Transverse colon (tissue), 4 donors: ENCODE measurements at regions not wholly inside any gene's neighbourhood (a gene's known extent, or its start where the extent isn't known, plus 50 kb on each side); places are given as distances from the start of the nearest gene placed in this dataset.

Experiments used
- DNase-seq: peaks from one replicate; pipeline ENCODE4 v3.0.0-alpha.2; 2019
- H3K27ac ChIP-seq, 4 donors: fragments of 200-600 bp; sonication (generic); 2 replicates each; pipeline ENCODE4 v1.5.1; 2016 to 2018; ENCODE audit warnings: inconsistent platforms in 4 of 4
- H3K27me3 ChIP-seq: fragments of 200-600 bp; sonication (generic); 2 replicates; pipeline ENCODE4 v1.5.1; 2017; ENCODE audit warnings: inconsistent platforms
- H3K36me3 ChIP-seq, 4 donors: fragments of 200-600 bp; sonication (generic); 2 replicates each; pipeline ENCODE4 v1.5.1; 2017 to 2019; ENCODE audit warnings: inconsistent platforms in 4 of 4
- H3K4me1 ChIP-seq, 4 donors: fragments of 200-600 bp; sonication (generic); 2 replicates each; pipeline ENCODE4 v1.5.1; 2017 to 2020; ENCODE audit warnings: inconsistent platforms in 4 of 4
- H3K4me3 ChIP-seq, 4 donors: fragments of 200-600 bp; sonication (generic); 1 replicate in 1 of 4; 2 replicates in 3 of 4; pipeline versions ENCODE4 v1.5.1 to v1.6.1; 2017 to 2019; ENCODE audit warnings: inconsistent platforms in 4 of 4
- H3K9me3 ChIP-seq, 2 donors: fragments of 200-600 bp; sonication (generic); 2 replicates each; pipeline ENCODE4 v1.5.1; 2017 to 2019; ENCODE audit warnings: inconsistent platforms in 2 of 2
- CTCF ChIP-seq, 5 experiments: fragments of 200-600 bp in 3 of 5; fragments of 450-650 bp in 2 of 5; sonication (generic) in 3 of 5; IDR thresholded peaks; 1 replicate in 2 of 5; 2 replicates in 3 of 5; pipeline ENCODE4 v1.5.1; 2016 to 2017; ENCODE audit warnings: antibody characterized with exemption in 5 of 5, inconsistent platforms in 3 of 5, mild to moderate bottlenecking in 2 of 5, moderate library complexity in 1 of 5
- EP300 ChIP-seq: sonication (generic); formaldehyde crosslinking; IDR thresholded peaks from one replicate; pipeline ENCODE4 v1.6.1; 2017; ENCODE audit warnings: antibody characterized with exemption, low read depth
- POLR2A ChIP-seq: fragments of 450-650 bp; IDR thresholded peaks from one replicate; pipeline ENCODE4 v1.6.1; 2016; ENCODE audit warnings: antibody characterized with exemption, mild to moderate bottlenecking, moderate library complexity
- POLR2AphosphoS5 ChIP-seq, 3 donors: sonication (generic); formaldehyde crosslinking; IDR thresholded peaks; one replicate each; pipeline ENCODE4 v1.6.1; 2016; ENCODE audit warnings: antibody characterized with exemption in 3 of 3
- WGBS, 2 donors: methylation state at CpG; one replicate each; pipeline ENCODE4 v1.1.5; 2018; ENCODE audit warnings: low coverage in 1 of 2; 5-methylcytosine and 5-hydroxymethylcytosine counted together
- in situ Hi-C, 4 donors: fragments of 200-750 bp; cut with MboI; loops; one replicate each; pipeline versions ENCODE4 v1.15.0 to v1.15.1; 2017; ENCODE audit warnings: low sequenced_read_pairs in 3 of 4, low pct_ligation_motif_present in 1 of 4, low pct_unique_long_range_greater_than_20kb in 1 of 4
- intact Hi-C: fragments of 100-400 bp; cut with DNase I; formaldehyde crosslinking; loops from one replicate; pipeline ENCODE4 v1.15.1; 2023; ENCODE audit warnings: low total_unique reads

- Histone ChIP-seq H3K27me3 (no peaks in the 10 kb centered on the region), H3K36me3 (no peaks in the 10 kb centered on the region), H3K4me1 (no peaks in the 10 kb centered on the region), H3K4me3 (no peak overlapping the region), H3K9me3 (no peaks in the 10 kb centered on the region), H3K27ac (no peak overlapping the region)
- no peak for TF ChIP-seq CTCF (IDR thresholded peaks at IDR 0.05)
- no peak for TF ChIP-seq EP300
- TF ChIP-seq POLR2A = no peak
- no peak for TF ChIP-seq POLR2AphosphoS5 (IDR thresholded peaks at IDR 0.05)
- 60 to 64% methylated on average over 3 to 4 of the region's 4 CpGs for WGBS, 2 donors
- in situ Hi-C loops (loop anchor here in 2 of 4 donors (25.0 kb wide), 3 partner anchors 305 to 1205 kb away; no protein-coding TSS in a partner anchor), intact Hi-C loops (no loop called here)
- no peak for DNase-seq
Observed at GRCh38 chr11:122517403-122518379, 137.8 kb upstream of the UBASH3B start.

DNA sequence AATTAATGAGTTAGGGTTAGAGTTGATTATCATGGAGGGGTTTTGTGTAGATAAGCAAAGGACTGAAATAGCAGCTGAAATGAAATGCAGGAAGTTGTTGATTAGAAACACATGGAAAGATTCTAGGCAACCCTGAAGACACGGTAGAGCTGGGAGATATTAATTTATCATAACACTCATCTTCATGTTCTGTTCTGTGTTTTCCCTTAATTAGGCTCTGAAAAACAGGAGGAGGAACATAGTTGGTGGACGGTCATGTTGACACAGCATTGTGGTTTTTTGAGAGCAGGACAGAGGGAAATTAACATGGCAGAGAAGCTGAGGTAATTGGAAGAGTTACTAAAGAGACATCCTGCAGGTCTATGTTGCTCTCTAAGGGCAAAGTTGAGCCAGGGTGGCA lies 138.8 kb upstream of the UBASH3B start:
- in situ Hi-C loops (loop anchor here in 2 of 4 donors (25.0 kb wide), 3 partner anchors 304 to 1204 kb away; no protein-coding TSS in a partner anchor), intact Hi-C loops (no loop called here)
- no peak for DNase-seq
- Histone ChIP-seq H3K27ac (no peak overlapping the region), H3K36me3 (no peaks in the 10 kb centered on the region), H3K4me3 (no peak overlapping the region), H3K4me1 (no peaks in the 10 kb centered on the region), H3K27me3 (no peaks in the 10 kb centered on the region), H3K9me3 (no peaks in the 10 kb centered on the region)
- 38 to 52% methylated on average over 1 to 2 of the region's 2 CpGs for WGBS, 2 donors
- TF ChIP-seq CTCF (IDR thresholded peaks at IDR 0.05) = no peak
- no peak for TF ChIP-seq POLR2A
- TF ChIP-seq POLR2AphosphoS5 (IDR thresholded peaks at IDR 0.05) = no peak
- TF ChIP-seq EP300 = no peak

- Histone ChIP-seq H3K4me3 (no peak overlapping the region), H3K4me1 (no peaks in the 10 kb centered on the region), H3K9me3 (no peaks in the 10 kb centered on the region), H3K27me3 (no peaks in the 10 kb centered on the region), H3K27ac (no peak overlapping the region), H3K36me3 (no peaks in the 10 kb centered on the region)
- intact Hi-C loops (no loop called here), in situ Hi-C loops (loop anchor here in 2 of 4 donors (25.0 kb wide), 3 partner anchors 302 to 1202 kb away; no protein-coding TSS in a partner anchor)
- 32 to 58% methylated on average over 2 of the region's 2 CpGs for WGBS, 2 donors
- DNase-seq = no peak
- TF ChIP-seq CTCF (IDR thresholded peaks at IDR 0.05) (no peak), POLR2AphosphoS5 (IDR thresholded peaks at IDR 0.05) (no peak), POLR2A (no peak), EP300 (no peak)
Observed at GRCh38 chr11:122513997-122514396, 141.5 kb upstream of the UBASH3B start.

DNA sequence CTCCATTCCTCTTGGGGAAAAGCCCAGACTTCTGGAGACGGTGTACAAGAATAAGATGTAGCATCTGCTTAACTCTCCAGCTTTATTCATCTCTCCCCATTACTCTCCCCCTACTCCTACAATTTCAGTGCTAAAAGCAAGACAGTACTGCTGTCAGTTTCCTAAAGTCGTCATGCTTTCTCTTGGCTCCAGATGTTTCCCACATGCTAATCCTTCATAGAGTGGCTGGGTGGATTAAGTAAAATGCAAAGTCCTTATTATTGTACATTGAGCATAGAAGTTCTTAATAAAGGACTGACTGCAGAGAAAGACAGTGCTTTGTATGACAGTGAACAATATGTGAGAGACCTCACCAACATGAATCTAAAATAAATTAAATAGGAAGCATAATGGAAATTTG lies 142.2 kb upstream of the UBASH3B start:
- intact Hi-C loops (no loop called here), in situ Hi-C loops (loop anchor here in 2 of 4 donors (25.0 kb wide), 3 partner anchors 301 to 1201 kb away; no protein-coding TSS in a partner anchor)
- Histone ChIP-seq H3K4me1 (no peaks in the 10 kb centered on the region), H3K27me3 (no peaks in the 10 kb centered on the region), H3K36me3 (no peaks in the 10 kb centered on the region), H3K4me3 (no peak overlapping the region), H3K27ac (no peak overlapping the region), H3K9me3 (no peaks in the 10 kb centered on the region)
- DNase-seq = no peak
- 59 to 64% methylated on average over 2 of the region's 2 CpGs for WGBS, 2 donors
- TF ChIP-seq CTCF (IDR thresholded peaks at IDR 0.05) = no peak
- TF ChIP-seq EP300 = no peak
- no peak for TF ChIP-seq POLR2AphosphoS5 (IDR thresholded peaks at IDR 0.05)
- no peak for TF ChIP-seq POLR2A
